IPS-11a (cell line): ENCODE measurements at regions not wholly inside any gene's neighbourhood (a gene's known extent, or its start where the extent isn't known, plus 50 kb on each side); places are given as distances from the start of the nearest gene placed in this dataset.
"Not testable (repeated sequence)": the region's sequence is repeated elsewhere in the genome, so short reads cannot be mapped to it uniquely, and the experiment has no call there.

Experiments
- H3K4me3 ChIP-seq: one replicate; pipeline ENCODE4 v1.5.1; 2013; ENCODE audit warnings: low read depth, low read length, control low read depth

DNA sequence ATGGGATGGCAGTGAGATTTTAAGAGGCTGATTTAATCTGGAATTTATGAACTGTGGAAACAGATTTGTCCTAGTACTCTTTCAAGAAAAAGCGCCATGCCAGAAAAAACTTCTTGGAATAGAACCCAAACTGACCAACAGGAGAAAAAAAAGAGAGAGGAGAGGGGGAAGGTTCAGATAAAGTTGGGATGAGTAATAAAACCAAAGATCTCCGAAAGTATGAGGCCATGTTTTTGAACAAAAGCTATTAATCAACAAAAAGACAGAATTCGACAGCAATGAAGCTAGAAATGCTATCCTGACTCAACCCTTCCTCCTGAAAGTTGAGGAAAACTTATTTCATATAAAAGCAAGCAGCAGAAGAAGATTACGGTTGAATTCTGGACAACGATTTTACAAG lies 135.5 kb downstream of the CEMIP2 start:
- H3K4me3 ChIP-seq, result no peak overlapping the region

DNA sequence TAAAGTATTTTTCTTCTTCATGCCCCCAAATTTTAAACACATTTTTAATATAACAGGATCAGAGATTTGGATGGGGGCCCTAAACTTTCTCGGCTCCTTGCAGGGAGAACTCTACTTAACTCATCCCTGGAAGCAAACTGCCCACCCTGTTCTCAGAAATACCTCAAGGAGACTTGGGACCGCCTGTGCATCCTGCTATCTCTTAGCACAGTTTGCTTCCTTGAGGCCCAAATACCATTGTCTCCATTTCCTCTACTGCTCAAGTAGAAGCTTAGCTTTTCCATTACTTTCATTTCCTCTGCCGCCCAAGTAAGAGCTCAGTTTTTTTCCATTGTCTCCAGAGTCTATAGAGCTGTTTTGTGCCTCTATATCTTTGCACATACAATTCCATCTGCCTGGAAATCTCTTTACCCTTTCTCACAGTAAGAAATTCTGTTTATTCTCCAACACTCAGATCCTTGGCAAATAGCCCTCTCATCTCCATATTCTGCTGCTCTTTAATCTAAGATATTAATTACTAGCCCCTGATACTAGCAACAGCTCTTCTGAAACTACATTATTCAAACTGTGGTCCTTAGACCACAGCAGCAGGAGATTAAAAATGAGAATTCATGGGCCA lies 137.8 kb downstream of the CEMIP2 start:
- no peak overlapping the region for H3K4me3 ChIP-seq

DNA sequence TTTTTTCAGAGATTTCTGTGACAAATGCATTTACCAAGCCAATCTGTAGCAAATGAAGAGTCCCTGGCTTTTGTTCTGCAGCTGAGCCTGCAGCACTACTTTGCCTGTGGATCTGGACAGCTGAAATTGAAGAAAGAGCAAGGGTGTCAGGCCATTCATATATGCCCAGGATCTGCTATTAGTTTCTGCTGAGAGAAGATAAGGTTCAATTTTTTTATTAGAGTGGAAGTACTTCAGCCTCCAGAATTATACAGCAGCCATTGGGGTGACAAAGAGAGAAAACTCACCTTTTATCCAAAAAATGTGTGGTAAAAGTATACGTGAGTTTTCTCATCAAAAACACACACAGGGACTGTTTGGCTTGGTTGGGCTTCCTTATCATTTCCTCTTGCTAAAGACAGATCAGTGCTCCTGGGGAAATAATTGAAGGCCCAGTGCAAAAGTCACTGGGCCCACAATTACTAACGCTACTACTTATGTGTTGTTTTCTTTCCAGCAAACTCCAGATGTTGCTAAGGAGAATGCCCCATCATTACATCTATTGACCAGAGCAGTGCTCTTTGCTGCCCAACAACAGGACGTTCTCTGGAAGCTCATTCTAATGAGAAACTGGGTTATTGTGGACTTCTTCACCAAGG lies 138.6 kb downstream of the CEMIP2 start:
- no peak overlapping the region for H3K4me3 ChIP-seq

DNA sequence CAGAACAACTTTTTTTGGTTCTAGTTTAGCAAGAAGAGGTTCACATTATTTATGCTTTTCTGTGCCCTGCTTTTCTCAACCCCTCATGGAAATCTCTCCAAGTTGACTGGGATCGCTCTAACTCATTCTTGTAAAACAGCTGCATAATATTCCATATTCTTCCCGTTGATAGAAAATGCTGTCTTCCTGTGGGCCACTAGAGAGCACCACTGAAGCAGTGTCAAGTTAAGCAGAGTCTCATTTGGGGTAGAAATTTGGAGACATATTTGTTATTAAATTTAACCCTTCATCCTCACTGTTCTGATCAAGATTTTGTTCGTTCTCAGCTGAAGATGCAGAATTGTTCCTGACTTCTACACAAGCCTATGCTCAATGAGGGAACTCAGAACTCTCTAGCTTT lies 140.1 kb downstream of the CEMIP2 start:
- H3K4me3 ChIP-seq, result no peak overlapping the region

DNA sequence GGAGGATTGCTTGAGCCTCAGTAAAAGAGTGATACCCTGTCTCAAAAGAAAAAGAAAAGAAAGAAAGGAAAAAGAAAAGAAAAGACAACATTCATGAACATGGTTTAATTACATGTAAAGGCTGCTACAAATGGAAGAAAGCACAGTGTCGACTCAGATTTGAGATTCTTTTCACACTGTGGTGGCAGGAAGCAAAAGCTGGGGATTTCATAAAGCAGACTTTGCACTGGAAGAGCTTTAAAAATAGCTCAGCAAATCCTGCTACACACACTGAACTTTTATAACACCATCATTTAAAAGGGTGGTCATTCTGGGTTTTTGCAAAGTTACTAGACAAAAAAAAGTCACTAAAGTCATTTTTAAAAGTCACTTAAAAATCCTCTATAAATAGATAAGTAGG lies 140.8 kb downstream of the CEMIP2 start:
- H3K4me3 ChIP-seq, result no peak overlapping the region

DNA sequence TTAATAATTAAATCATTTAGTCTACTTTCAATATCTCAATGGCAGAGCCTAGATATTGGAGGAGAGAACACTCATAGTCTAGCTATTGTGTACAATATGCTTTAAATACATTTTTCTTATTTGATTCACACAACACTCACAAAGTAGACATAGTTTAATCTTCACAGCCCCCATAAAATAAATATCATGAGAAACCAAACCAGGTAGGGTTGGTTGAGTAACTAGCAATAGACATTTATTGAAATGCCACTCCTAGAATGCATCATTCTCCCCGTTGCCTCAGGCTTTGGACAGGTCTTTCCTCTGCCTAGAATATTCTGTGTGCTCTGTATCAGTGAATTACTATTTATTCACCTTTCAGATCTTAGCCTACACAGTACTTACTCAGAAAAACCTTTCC lies 141.9 kb downstream of the CEMIP2 start:
- no peak overlapping the region for H3K4me3 ChIP-seq

DNA sequence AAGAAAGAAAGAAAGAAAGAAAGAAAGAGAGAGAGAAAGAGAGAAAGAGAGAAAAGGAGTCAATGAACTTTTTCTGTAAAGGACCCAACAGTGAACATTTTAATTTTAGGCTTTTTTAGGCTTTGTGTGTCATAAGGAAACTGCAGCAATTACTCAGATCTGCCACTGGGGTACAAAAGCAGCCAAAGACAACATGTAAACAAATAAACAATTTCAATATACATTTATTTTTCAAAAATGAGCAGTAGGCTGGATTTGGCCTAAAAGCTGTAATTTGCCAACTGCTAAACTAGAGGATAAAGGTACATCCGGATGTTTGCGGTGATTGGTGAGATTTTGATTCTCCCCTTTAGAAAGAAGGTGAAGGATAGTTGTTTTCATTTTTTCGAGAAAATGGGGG lies 143.6 kb downstream of the CEMIP2 start:
- H3K4me3 ChIP-seq, result no peak overlapping the region

DNA sequence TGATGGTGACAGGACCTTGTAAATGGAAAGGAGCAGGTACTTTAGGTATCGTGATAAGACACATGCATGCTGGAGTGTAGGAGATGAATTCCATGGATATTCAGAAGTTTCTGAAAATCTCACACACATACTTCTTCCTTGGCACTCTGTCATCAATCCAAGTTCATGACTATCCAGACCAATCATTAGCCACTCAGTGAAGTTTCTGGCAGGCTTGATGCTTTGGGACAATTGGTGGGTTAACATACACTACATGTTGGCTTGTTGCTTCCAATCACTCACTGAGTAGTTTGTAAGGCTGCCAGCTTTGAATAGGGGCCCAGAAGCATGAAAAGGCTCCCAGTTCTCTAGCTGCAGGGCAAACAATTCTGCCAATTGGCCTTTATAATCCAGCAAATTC lies 147.6 kb downstream of the CEMIP2 start:
- no peak overlapping the region for H3K4me3 ChIP-seq

DNA sequence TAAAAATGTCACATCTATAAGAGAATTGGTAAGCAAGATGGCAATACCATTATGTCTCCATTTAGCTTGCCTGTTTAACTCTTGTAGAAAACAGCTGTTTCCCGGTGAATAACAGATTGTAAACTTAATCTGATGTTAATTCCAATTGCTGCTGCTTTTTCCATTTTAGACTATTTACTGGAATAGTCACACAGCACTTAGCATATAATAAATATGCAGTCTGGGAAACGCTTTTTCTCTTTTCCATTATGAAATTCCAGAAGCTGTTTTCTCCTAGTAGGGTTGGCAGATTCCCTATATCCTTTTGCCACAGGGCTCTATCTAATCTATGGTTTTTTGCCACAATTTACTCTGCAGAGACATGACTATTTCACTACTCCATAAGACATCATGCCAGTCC lies 148.0 kb downstream of the CEMIP2 start:
- H3K4me3 ChIP-seq, result no peak overlapping the region

DNA sequence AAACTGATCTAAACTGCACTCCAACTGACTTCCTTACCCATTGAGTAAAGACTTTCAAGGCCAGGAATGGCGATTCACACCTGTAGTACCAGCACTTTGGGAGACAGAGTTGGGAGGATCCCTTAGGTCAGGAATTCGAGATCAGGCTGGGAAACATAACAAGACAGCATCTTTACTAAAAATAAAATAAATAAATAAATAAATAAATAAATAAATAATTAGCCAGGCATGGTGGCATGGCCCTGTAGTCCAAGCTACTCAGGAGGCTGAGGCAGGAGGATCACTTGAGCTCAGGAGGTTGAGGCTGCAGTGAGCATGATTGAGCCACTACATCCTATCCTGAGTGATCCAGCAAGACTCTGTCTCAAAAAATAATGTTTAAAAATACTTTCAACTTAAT lies 148.4 kb downstream of the CEMIP2 start:
- H3K4me3 ChIP-seq, result no peak overlapping the region

DNA sequence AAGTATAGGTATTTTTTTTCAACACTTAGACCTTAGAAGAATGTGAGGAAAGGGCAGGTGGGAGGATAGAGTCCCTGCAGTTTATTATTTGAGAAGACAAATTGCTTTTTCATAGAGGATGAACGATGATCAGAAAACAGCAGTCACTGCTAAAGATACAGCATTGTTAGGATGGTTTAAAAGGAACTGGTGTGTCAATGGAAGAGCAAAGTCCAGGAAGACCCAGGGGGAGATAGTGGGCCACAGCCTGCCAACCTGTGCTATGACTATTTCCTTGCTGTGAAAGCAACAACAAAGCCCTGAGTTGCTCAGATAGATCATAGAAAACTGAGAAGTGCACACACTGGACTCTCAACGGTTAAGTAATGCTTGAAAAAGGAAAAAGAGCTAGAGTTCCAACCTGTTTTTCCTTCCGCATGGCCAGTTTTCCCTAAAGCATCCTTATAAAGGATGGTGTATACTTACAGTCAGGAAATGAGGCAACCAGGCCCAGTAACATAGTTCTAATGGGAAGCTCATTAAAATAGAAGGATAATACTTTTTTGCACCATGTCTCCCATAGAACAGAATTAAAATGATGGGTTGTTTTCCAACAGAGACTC lies 153.8 kb downstream of the CEMIP2 start:
- H3K4me3 ChIP-seq, result no peak overlapping the region

DNA sequence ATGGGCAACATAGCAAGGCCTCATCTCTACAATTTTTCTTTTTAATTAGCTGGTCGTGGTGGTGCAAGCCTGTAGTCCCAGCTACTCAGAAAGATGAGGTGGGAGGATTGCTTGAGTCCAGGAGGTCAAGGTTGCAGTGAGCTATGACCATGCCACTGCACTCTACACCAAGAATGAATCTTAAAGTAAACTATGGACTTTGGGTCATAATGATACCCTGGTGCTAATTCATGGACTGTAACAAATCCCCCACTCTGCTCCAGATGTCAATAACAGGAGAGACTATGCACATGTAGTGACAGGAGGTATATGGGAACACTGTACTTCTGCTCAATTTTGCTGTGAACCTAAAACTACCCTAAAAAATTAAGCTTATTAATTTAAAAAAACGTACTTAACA lies 155.4 kb downstream of the CEMIP2 start:
- H3K4me3 ChIP-seq, result no peak overlapping the region

DNA sequence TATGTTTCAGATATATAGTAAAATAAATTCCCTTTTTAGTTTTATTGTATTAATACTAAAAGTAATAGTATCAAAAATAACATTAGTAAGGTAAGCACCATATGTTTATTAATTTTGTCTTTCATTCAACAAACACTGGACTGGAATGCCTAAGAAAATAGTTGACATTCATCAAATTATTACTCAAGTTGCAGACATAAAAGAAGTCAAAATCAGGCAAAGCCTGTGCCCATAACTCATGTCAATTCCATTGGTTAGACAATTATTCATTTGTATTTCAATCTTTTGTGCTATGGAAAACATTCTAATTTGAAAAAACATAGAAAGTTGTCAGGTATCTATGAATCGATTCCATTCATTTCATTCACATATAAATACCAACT lies 158.9 kb downstream of the CEMIP2 start:
- no peak overlapping the region for H3K4me3 ChIP-seq

DNA sequence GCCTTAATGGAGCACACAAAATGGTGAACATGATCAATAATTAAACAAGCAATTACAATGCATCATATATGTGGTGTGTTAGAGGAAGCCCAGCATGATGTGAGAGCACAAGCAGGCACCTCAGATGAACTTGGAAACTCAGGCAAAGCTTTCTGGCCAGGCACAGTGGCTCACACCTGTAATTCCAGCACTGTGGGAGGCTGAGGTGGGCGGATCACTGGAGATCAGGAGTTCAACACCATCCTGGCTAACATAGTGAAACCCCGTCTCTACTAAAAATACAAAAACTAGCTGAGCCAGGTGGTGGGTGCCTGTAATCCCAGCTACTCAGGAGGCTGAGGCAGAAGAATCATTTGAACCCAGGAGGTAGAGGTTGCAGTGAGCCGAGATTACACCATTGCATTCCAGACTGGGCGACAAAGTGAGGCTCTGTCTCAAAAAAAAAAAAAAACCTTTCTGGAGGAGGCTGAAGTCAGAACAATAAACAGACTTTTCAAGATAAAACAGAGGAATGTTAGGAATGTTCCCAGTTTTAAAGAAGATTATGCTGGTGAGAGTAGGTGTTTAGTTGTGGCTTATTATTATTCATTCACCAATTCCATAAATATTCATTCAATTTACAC lies 159.4 kb downstream of the CEMIP2 start:
- no peak overlapping the region for H3K4me3 ChIP-seq

DNA sequence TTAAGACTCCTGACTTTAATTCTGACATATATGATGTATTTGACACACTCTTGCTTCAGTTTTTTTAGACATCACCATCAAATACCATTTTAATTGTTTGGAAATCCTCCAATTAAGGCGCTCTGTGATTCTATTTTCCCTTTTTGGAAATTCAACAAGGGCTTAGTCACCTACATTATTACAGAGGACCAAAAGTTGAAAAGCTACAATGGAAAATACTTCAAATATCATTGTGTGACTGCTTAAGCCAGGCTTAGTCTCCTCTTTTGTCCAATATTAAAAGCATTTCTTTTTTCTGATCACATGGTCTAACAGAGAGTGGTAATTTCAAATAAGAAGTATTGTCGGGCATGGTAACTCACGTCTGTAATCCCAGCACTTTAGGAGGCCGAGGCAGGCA lies 160.3 kb downstream of the CEMIP2 start:
- H3K4me3 ChIP-seq, result no peak overlapping the region

DNA sequence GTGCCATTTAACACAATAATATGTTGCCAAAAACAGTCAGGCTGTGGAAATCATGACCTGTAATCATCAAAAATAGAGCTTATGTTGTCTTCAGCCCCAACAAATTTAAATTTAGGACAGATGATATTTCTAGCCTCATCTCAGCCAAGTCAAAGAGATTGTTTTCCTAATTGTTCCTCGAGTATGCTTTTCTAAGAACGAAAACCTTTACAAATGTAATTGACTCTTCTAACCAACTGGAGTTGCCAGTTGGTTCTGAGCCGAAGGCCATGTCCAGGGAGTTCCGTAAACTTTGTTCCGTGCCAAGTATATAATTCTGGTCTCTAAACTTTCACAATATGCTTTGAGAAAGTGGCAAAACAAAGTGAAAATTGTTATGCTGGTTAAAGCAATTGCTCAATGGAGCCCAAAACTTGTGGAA lies 160.8 kb downstream of the CEMIP2 start:
- H3K4me3 ChIP-seq, result no peak overlapping the region

DNA sequence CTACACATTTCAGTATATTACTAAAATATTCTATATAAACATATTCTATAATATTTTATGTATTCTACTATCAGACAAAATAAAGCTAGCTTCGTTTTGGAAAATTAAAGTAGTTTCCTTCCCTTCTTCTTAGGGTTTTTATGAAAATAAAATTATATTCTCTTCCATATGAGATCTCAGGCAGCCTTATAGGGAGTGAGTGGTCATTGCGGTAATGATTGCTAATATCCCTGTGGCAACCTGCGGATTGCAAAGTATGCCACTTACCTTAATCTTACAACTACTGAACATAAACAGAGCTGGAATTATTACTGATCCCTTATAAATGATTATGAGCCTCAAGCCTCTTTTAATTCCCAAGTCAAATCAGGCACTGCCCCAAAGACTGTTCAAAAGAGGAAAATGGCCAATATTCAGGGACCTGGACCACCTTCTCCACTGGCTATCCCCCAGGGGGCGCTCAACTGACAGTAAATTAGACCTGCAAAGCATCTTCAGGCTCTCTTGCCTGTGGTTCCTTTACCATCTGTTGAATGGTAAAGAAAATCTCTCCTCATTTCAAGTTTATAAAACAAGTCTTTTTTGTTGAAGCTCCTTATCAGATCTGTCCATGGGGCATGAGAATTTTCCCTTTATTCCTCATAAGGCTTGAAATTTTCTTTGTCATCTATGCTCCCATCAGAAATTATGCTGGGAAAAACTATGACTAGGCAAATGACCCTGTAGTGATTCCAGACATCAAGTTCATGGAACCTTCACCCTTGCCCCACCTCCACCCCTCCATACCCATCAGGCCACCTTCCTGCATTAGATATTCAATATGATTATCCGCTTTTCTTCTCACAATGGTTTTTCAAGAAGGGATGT lies 163.9 kb downstream of the CEMIP2 start:
- no peak overlapping the region for H3K4me3 ChIP-seq

DNA sequence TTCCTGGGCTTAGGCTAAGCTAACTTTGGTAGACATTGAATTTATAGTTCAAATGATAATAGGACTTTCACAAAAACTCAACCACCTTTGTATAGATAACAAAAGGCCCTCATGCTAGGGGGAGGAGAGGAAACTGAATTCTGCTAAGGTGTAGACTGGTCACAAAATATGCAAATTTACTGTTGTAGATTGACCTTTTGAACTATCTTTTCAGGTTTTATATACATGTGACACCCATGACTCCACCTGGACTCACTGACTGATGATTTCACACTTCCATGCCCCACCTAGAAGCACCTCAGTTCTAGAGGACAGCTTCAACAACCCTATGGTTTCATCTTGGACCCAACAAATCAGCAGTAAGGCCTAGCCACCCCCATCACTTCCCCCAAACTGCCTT lies 165.7 kb downstream of the CEMIP2 start:
- H3K4me3 ChIP-seq, result no peak overlapping the region

DNA sequence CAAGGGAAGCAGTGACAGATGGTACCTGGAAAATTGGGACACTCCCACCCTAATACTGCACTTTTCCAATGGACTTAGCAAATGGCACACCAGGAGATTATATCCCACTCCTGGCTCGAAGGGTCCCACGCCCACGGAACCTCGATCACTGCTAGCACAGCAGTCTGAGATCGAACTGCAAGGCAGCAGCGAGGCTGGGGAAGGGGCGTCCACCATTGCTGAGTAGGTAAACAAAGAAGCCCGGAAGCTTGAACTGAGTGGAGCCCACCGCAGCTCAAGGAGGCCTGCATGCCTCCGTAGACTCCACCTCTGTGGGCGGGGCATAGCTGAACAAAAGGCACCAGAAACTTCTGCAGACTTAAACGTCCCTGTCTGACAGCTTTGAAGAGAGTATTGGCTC lies 172.6 kb downstream of the CEMIP2 start:
- not testable (repeated sequence) for H3K4me3 ChIP-seq

DNA sequence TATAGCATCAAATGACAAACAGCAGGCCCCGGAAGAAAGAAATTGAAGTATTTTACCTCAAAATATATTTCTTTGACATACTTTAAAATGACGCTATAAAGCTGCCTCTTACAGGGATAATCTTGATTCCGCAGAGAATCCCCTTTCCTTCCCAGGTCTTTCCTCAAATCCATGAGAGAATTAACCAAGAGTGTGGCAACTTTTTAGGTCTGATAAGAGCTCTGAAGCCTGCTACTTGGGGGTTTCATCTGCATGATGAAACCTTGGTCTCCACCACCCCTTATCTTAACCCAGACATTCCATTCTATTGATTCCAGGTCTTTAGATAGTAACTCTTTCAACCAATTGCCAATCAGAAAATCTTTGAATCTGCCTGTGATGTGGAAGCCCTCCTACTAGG lies 173.8 kb downstream of the CEMIP2 start:
- H3K4me3 ChIP-seq, result no peak overlapping the region

DNA sequence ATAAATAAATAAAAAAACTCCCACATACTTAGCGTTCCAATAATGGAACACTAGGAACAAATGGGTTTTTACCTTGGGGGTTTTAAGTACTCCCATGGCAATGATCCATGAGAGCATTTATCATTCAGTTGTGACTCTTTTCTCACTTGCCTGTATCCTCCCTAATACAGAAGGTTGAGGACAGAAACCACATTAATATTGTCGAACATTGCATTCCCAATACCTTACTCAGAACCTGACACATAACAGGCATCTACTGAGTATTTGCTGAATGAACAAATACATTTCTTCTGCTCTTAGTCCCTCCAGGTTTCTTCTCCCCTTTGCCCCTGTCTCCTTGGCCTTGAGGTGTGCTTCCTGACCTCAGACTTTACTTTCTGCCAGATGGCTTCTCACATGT lies 175.9 kb downstream of the CEMIP2 start:
- no peak overlapping the region for H3K4me3 ChIP-seq
